Neural cell (in vitro differentiated cells): ENCODE measurements at regions not wholly inside any gene's neighbourhood (a gene's known extent, or its start where the extent isn't known, plus 50 kb on each side); places are given as distances from the start of the nearest gene placed in this dataset.

ENCODE experiments used
- H2AFZ ChIP-seq: fragments of 200-600, 300-800 bp; sonication (generic), shearing (Covaris generic); 2 replicates; pipeline ENCODE4 v1.6.0; 2014; ENCODE audit warnings: low read depth, mild to moderate bottlenecking, antibody characterized with exemption, low read length, moderate library complexity
- H3F3A ChIP-seq: fragments of 200-600 bp; shearing (Covaris generic); 2 replicates; pipeline ENCODE4 v1.6.1; 2016; ENCODE audit warnings: mild to moderate bottlenecking, moderate library complexity, mixed read lengths, antibody characterized with exemption, low read length; ENCODE audit not compliant: insufficient read depth, poor library complexity, severe bottlenecking
- H3K27ac ChIP-seq: fragments of 200-600, 300-800 bp; sonication (generic), shearing (Covaris generic); 2 replicates; pipeline ENCODE4 v1.5.1; 2014; ENCODE audit warnings: mild to moderate bottlenecking, low read length, moderate library complexity
- H3K27me3 ChIP-seq: fragments of 300-800, 200-600 bp; sonication (generic), shearing (Covaris generic); 2 replicates; pipeline ENCODE4 v1.6.0; 2014; ENCODE audit warnings: mild to moderate bottlenecking, low read depth, low read length, moderate library complexity; ENCODE audit not compliant: insufficient read depth
- H3K36me3 ChIP-seq: fragments of 300-800, 200-600 bp; sonication (generic), shearing (Covaris generic); 2 replicates; pipeline ENCODE4 v1.5.1; 2014; ENCODE audit warnings: mild to moderate bottlenecking, antibody characterized with exemption, low read length, moderate library complexity; ENCODE audit not compliant: insufficient read depth
- H3K4me2 ChIP-seq: fragments of 300-800, 200-600 bp; sonication (generic), shearing (Covaris generic); 2 replicates; pipeline ENCODE4 v1.6.0; 2014; ENCODE audit warnings: mild to moderate bottlenecking, low read length
- H3K4me3 ChIP-seq: fragments of 300-800, 200-600 bp; sonication (generic), shearing (Covaris generic); 2 replicates; pipeline ENCODE4 v1.5.1; 2014; ENCODE audit warnings: mild to moderate bottlenecking, low read length, moderate library complexity
- H3K79me2 ChIP-seq: fragments of 200-600 bp; shearing (Covaris generic); replicated peaks from 2 replicates; pipeline ENCODE4 v1.6.0; 2014; ENCODE audit warnings: mild to moderate bottlenecking, low read length, moderate library complexity; ENCODE audit not compliant: insufficient read depth
- H3K9ac ChIP-seq: fragments of 300-800, 200-600 bp; sonication (generic), shearing (Covaris generic); 2 replicates; pipeline ENCODE4 v1.6.1; 2016; ENCODE audit warnings: mild to moderate bottlenecking, low read length, mixed read lengths
- H3K9me2 ChIP-seq: fragments of 200-600 bp; shearing (Covaris generic); 2 replicates; pipeline ENCODE4 v1.6.1; 2016; ENCODE audit warnings: mild to moderate bottlenecking, low read length, mixed read lengths; ENCODE audit not compliant: insufficient read depth
- H3K9me3 ChIP-seq: fragments of 200-600, 300-800 bp; sonication (generic), shearing (Covaris generic); 2 replicates; pipeline ENCODE4 v1.6.1; 2016; ENCODE audit warnings: mild to moderate bottlenecking, mixed run types, low read length, moderate library complexity, mixed read lengths
- H4K20me1 ChIP-seq: fragments of 200-600 bp; shearing (Covaris generic); 2 replicates; pipeline ENCODE4 v1.6.1; 2016; ENCODE audit warnings: mild to moderate bottlenecking, mixed run types; ENCODE audit not compliant: insufficient read depth
- EP300 ChIP-seq: fragments of 450-650 bp; conservative IDR thresholded peaks from 2 replicates; pipeline ENCODE4 v1.6.1; 2014; ENCODE audit warnings: antibody characterized with exemption, mild to moderate bottlenecking, moderate library complexity; ENCODE audit not compliant: poor library complexity, severe bottlenecking
- EZH2 ChIP-seq: fragments of 200-600, 300-800 bp; shearing (Covaris generic), sonication (generic); IDR thresholded peaks from 2 replicates; pipeline ENCODE4 v1.6.1; 2014; ENCODE audit warnings: antibody characterized with exemption, low read length, borderline replicate concordance, mild to moderate bottlenecking; ENCODE audit not compliant: insufficient read depth, poor library complexity, severe bottlenecking
- MXI1 ChIP-seq: fragments of 450-650 bp; conservative IDR thresholded peaks from 2 replicates; pipeline ENCODE4 v1.6.1; 2014; ENCODE audit warnings: antibody characterized with exemption, mild to moderate bottlenecking; ENCODE audit not compliant: poor library complexity, severe bottlenecking
- POLR2AphosphoS5 ChIP-seq: IDR thresholded peaks from 2 replicates; pipeline ENCODE4 v1.6.1; 2012
- RAD21 ChIP-seq: fragments of 450-650 bp; conservative IDR thresholded peaks from 2 replicates; pipeline ENCODE4 v1.6.1; 2014; ENCODE audit warnings: antibody characterized with exemption, mild to moderate bottlenecking, moderate library complexity
- SMC3 ChIP-seq: fragments of 450-650 bp; conservative IDR thresholded peaks from 2 replicates; pipeline ENCODE4 v1.6.1; 2014; ENCODE audit warnings: antibody characterized with exemption, mild to moderate bottlenecking, moderate library complexity; ENCODE audit not compliant: poor library complexity
- TAF1 ChIP-seq: IDR thresholded peaks from 2 replicates; pipeline ENCODE4 v1.6.1; 2012; ENCODE audit warnings: low read depth
- TF ChIP-seq, protein P1 (sequence below): IDR thresholded peaks from 2 replicates; pipeline ENCODE4 v1.6.1; 2012; ENCODE audit warnings: borderline replicate concordance
- TF ChIP-seq, protein P2 (sequence below): fragments of 450-650 bp; IDR thresholded peaks from 2 replicates; pipeline ENCODE4 v1.5.1; 2014; ENCODE audit warnings: antibody characterized with exemption, mild to moderate bottlenecking, moderate library complexity; ENCODE audit not compliant: poor library complexity, severe bottlenecking

- Histone ChIP-seq H4K20me1 (no peaks in the 10 kb centered on the region), H3F3A (no peaks in the 10 kb centered on the region), H3K4me3 (no peak overlapping the region), H3K9me2 (no peaks in the 10 kb centered on the region), H3K9me3 (no peaks in the 10 kb centered on the region), H2AFZ (no peak overlapping the region), H3K4me2 (no peak overlapping the region), H3K36me3 (no peaks in the 10 kb centered on the region), H3K27me3 (no peaks in the 10 kb centered on the region), H3K79me2 (no peaks in the 10 kb centered on the region), H3K9ac (no peak overlapping the region), H3K27ac (no peak overlapping the region)
- TF ChIP-seq POLR2AphosphoS5 (no peak), SMC3 (no peak), EZH2 (no peak), RAD21 (no peak), MXI1 (no peak), EP300 (no peak), TAF1 (no peak)
- TF ChIP-seq, protein P1, sequence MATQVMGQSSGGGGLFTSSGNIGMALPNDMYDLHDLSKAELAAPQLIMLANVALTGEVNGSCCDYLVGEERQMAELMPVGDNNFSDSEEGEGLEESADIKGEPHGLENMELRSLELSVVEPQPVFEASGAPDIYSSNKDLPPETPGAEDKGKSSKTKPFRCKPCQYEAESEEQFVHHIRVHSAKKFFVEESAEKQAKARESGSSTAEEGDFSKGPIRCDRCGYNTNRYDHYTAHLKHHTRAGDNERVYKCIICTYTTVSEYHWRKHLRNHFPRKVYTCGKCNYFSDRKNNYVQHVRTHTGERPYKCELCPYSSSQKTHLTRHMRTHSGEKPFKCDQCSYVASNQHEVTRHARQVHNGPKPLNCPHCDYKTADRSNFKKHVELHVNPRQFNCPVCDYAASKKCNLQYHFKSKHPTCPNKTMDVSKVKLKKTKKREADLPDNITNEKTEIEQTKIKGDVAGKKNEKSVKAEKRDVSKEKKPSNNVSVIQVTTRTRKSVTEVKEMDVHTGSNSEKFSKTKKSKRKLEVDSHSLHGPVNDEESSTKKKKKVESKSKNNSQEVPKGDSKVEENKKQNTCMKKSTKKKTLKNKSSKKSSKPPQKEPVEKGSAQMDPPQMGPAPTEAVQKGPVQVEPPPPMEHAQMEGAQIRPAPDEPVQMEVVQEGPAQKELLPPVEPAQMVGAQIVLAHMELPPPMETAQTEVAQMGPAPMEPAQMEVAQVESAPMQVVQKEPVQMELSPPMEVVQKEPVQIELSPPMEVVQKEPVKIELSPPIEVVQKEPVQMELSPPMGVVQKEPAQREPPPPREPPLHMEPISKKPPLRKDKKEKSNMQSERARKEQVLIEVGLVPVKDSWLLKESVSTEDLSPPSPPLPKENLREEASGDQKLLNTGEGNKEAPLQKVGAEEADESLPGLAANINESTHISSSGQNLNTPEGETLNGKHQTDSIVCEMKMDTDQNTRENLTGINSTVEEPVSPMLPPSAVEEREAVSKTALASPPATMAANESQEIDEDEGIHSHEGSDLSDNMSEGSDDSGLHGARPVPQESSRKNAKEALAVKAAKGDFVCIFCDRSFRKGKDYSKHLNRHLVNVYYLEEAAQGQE, result no peak
- TF ChIP-seq, protein P2, sequence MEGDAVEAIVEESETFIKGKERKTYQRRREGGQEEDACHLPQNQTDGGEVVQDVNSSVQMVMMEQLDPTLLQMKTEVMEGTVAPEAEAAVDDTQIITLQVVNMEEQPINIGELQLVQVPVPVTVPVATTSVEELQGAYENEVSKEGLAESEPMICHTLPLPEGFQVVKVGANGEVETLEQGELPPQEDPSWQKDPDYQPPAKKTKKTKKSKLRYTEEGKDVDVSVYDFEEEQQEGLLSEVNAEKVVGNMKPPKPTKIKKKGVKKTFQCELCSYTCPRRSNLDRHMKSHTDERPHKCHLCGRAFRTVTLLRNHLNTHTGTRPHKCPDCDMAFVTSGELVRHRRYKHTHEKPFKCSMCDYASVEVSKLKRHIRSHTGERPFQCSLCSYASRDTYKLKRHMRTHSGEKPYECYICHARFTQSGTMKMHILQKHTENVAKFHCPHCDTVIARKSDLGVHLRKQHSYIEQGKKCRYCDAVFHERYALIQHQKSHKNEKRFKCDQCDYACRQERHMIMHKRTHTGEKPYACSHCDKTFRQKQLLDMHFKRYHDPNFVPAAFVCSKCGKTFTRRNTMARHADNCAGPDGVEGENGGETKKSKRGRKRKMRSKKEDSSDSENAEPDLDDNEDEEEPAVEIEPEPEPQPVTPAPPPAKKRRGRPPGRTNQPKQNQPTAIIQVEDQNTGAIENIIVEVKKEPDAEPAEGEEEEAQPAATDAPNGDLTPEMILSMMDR, result no peak
These were observed 241.2 kb downstream of the IRS1 start for GRCh38 chr2:226558418-226558817.

- H3K4me3 ChIP-seq, result no peak overlapping the region
These were observed 243.6 kb downstream of the IRS1 start for GRCh38 chr2:226556050-226556449.

More at GRCh38 chr2:226556050-226556449, 243.6 kb downstream of the IRS1 start:
- H3K9me3 ChIP-seq, result no peaks in the 10 kb centered on the region
- no peaks in the 10 kb centered on the region for H3F3A ChIP-seq
- TF ChIP-seq, protein P1, result no peak
- TF ChIP-seq MXI1 (no peak), RAD21 (no peak), TAF1 (no peak), EP300 (no peak), SMC3 (no peak)
- TF ChIP-seq, protein P2, result no peak
- no peaks in the 10 kb centered on the region for H4K20me1 ChIP-seq
- no peak overlapping the region for H2AFZ ChIP-seq
- H3K27me3 ChIP-seq, result no peaks in the 10 kb centered on the region
- H3K79me2 ChIP-seq, result no peaks in the 10 kb centered on the region
- H3K4me2 ChIP-seq, result no peak overlapping the region
- H3K9ac ChIP-seq, result no peak overlapping the region
- no peaks in the 10 kb centered on the region for H3K9me2 ChIP-seq
- H3K36me3 ChIP-seq, result no peaks in the 10 kb centered on the region
- no peak overlapping the region for H3K27ac ChIP-seq
